G401.6 (cell line): ENCODE measurements at regions not wholly inside any gene's neighbourhood (a gene's known extent, or its start where the extent isn't known, plus 50 kb on each side); places are given as distances from the start of the nearest gene placed in this dataset.
"Not testable (repeated sequence)": the region's sequence is repeated elsewhere in the genome, so short reads cannot be mapped to it uniquely, and the experiment has no call there.

ENCODE experiments used
- FAIRE-seq: peaks from 2 replicates; lab custom pipeline; 2012; peaks lifted over from hg19 to GRCh38; lab: Jason Lieb, UNC

DNA sequence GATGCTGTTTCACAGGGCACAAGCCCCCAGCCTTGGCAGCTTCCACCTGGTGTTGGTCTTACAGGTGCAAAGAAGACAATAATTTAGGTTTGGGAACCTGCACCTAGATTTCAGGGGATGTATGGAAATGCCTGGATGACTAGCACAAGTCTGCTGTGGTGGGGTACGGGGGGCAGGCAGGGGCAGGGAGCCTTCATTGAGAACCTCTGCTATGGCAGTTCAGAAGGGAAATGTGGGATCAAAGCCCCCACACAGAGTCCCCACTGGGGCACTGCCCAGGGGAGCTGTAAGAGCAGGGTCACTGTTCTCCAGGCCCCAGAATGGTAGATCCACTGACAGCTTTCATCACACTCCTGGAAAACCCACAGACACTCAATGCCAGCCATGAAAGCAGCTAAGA is 686.5 kb downstream of the FAM181B start:
- no peak for FAIRE-seq

DNA sequence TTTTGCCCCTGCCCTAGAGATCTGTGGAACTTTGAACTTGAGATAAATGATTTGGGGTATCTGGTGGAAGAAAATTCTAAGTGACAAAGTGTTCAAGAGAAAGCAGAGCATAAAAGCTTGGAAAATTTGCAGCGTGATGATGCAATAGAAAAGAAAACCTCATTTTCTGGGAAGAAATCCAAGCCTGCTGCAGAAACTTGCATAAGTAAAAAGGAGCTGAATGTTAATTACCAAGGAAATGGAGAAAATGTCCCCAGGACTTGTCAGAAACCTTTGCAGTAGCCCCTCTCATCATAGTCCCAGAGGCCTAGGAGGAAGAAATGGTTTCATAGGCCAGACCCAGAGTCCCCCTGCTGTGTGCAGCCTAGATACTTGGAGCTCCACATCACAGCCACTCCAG is 686.9 kb downstream of the FAM181B start:
- FAIRE-seq: no peak

DNA sequence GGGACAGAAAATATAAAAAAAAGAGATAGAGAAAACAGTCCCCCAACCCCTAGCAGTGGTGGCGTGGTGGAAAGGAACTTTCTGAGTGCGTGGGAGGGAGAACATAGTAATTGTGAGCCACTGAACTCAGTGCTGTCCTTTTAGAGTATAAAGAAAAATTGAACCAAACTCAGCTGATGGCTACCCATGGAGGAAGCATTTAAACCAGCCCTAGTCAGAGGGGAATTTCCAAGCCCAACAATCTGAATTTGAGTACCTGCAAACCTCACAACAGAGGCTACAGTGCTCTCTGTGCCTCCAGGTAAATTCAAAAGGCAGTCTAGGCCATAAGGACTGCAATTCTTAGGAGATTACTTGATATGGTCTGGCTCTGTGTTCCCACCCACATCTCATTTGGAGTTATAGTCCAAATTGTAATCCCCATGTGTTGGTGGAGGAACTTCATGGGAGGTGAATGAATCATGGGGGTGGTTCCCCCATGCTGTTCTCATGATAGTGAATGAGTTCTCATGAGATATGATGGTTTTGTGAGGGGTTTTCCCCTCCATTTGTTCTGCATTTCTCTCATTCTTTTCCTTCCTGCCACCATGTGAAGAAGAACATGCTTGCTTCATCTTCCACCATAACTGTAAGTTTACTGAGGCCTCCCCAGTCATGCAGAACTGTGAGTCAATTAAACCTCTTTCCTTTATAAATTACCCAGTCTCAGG is 687.8 kb downstream of the FAM181B start:
- FAIRE-seq: no peak

DNA sequence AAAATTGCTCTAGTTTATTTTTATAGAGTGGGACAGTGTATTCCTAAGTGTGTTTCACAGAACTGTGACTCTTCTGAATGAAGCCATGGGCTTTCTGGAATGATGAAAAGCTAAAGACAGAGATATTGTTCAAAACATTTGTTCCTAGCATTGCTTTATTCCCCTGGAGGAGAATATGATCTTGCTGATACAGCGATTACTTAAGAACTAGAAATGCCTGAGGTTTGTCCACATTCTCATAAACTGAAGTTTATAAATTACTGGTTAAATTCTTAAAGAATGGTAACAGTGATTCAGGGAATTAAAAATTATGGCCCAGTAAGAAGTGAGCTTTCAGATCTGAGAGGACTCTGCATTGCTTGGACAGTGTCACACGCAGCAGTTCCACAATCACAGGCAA is 690.3 kb downstream of the FAM181B start:
- no peak for FAIRE-seq

DNA sequence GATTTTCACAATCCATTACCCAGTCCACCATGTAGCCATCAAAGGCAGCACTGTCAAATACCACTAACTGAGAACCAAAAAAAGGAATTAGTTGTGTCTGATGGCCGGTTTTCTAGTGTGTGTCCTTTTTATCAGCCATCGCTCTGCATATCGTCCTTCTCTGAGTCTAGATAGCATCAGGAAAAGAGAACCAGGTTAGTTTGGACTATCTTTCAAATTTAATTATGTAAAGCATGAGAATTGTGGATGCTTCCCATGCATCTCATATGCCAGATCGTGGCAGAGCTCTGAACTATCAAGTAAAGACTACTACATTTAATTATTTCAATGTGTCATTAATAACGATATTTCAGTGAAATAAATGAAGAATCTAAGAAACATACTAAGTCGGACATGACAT is 691.9 kb downstream of the FAM181B start:
- no peak for FAIRE-seq

DNA sequence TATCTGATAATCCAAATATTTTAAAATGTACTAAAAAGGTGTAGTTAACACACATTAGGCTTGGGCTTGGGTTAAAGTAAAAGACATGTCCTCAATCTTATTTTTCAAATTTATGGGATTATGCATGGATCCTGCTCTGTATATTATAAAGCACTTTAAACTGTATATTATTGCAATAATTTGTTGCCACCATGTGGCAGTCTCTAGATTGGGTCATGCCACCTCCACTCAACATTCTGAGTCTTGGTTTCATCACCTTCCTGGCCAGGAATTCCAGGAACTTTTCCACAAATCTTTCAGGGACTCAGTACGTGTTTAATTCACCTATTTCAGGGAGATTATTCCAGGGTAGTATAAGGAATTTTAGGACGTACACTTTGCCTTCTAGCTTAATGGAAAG is 695.5 kb downstream of the FAM181B start:
- FAIRE-seq: no peak

DNA sequence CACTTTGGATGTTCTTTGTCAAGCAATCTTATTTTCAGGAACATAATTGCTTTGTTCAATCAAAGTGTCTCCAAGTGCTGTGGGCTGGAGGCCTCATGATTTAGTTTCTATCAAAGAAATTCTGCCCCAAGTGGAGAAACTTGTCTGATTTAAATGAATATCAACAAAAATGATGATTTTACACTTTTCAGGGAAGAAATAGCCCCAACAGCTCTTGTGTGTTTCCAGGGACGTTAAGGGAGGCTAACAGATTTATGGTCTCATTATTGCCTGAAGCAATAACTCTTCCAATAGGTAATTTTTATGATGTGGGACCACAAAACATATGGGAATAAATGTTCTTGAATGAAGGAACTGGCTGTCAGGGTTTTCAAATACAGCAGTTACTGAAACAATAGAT is 699.1 kb downstream of the FAM181B start:
- FAIRE-seq: no peak

DNA sequence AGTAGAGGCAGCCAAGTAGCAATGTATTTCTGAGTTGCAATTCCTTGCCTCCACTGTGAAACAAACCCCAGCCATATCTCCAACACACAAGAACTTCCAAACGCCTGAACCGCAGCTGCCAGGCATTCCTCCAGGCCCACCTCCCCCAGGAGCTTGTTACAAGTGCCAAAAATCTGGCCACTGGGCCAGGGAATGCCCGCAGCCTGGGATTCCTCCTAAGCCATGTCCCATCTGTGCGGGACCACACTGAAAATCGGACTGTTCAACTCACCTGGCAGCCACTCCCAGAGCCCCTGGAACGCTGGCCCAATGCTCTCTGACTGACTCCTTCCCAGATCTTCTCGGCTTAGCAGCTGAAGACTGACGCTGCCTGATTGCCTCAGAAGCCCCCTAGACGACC is 706.3 kb downstream of the FAM181B start:
- FAIRE-seq: not testable (repeated sequence)

DNA sequence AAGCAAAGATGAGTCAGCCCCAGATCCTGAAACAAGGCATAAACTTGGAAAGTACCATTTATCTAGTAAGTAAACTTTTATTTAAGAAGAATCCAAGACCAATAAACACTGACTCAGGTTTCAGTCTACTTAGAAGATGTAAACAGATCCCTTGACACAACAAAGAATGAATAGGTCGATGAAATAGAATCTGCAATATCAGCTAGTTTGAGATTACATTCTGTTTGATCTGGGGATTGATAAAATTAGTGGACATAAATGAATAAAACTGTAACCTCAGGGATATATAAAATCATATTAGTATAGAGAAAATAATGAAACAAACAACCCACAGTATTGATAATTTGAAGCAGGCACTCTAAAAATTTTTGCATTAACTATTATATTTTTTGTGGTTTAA is 708.9 kb downstream of the FAM181B start:
- FAIRE-seq: no peak

DNA sequence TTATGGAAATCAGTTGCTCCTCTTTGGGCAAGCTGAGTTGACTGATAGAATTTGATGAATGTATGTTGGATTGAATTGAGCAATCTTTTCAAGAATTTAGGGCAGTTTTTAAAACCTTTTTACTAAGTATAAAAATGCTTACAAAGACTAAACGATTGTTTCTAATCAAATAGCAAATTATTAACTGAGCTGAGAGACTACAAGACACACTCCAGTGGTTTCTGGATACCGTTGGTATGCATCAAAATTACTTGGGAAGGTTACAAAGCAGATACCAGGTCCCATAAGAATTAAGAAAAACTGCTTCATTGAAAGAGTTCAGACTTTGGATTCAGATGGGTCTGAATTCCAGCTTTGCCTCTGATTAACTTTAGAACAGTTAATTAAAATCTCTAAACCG is 721.4 kb downstream of the FAM181B start:
- no peak for FAIRE-seq

DNA sequence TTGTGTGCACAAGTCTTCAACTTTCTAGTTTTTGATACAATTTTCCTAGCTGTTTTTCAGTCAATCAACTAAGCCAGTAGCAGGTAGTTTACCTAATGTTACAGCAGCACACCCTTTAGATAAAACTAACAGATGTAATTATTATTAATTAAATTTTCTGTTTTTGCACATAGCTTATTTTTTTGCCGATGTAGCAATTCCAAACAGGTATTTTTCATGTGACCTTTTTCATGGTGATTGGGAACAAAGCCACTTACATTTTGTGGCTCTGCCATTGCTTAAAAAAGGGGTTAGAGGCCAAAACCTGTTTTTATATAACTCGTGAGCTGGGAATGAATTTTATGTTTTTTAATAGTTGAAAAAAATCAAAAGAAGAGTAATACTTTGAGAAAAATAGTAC is 724.5 kb downstream of the FAM181B start:
- FAIRE-seq: no peak

DNA sequence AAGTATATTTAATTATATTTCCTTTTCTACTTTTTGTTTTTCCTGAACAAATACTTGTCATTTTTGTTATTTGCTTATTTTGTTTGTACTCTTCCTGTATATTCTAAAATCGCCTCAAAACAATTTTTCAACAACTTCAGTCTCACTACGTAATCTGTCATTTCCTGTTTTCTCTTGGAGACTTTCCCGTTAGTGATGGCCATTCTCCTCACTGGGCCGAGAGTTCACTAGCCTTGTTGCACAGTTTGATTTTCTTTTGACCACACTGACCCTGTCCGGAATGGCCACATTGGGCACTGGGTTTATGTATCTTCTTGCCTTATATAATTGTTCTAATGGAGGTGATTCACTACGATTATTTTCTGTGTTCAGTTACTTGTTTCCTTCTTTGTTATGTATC is 726.1 kb downstream of the FAM181B start:
- no peak for FAIRE-seq

DNA sequence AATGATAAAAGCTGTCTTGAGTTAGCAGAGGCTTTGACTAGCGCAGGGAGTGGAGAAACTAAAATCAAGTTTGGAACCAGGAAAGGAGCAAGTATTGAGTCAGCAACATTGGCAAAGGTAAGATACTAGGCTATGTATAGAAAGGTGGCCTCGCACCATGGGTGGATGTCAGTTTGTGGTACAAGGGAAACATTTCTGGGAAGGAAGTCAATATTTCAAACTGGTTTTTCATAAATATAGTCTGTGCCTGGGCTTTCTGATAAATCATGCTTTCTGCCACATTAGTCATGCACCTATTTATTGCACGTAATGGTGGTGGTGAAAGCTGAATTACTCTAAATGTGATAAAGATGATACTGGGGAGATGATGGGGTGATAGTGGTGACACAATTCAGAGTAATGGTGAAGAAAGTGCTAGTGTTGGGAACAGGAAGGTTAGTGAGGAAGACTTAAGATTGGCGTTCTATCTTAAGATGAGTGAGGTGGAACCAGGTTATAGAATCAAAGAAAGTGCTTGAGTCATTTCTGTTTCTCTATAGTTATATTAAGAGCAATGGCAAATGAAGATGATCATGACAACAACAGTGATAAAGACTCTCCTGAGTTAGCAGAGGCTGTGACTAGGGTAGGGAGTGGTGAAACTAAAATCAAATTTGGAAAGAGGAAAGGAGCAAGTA is 729.0 kb downstream of the FAM181B start:
- FAIRE-seq: no peak

DNA sequence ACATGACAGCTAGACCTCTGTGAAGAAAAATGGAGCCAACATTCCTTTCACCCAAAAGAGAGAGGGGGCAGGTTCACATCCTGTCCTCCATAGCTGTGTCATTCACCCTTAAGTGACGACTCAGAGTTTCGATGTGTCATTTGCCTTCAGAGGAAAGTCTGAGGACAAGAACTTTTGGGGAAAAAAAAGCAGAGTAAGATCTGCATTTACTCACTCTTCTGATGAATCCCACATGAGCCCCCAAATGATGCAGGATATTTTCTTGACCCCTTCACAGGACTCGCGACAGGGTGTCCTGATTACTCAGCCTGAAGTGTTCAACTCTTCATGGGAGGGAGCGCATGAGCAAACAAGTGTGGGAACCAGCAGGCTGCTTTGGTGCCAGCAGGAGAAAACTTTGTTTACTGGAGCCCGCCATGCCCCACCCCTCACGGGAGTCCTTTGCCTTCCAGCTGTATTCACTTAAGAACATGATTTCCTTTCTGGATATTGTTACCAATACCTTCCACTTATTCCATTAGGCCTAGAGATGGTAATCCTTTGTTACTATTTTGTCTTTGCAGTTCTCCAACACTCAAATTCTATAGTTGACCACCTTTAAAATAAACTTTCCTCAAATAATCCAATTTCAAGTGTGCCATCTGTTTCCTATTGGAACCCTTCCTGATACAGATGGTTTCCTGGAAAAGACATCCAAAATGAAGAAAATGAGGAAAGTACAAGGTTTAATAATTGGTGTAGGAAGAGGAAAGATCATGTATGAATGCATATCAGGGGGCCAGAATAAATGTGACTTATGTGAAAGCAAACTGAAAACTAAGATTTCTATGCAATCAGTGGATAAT is 729.8 kb downstream of the FAM181B start:
- FAIRE-seq: no peak

DNA sequence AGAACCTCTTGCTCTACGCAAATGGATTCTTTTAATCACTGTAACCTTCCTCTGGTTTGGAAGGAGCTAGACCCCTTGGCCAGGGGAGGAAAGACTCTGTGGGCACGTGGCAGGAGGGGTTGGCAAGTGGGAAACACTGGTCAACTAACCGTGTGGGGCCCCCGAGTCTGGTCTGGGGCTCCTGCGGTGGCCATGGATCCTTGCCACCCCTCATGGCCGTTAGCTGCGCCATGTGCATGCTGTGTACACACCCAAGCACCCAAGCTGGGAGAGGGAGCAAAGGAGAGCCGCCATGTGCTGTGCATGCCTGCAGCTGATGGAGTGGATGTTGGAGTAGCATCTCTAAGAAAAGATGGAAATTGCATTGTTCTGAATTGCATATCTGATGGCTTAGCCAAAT is 730.6 kb downstream of the FAM181B start:
- FAIRE-seq: no peak

DNA sequence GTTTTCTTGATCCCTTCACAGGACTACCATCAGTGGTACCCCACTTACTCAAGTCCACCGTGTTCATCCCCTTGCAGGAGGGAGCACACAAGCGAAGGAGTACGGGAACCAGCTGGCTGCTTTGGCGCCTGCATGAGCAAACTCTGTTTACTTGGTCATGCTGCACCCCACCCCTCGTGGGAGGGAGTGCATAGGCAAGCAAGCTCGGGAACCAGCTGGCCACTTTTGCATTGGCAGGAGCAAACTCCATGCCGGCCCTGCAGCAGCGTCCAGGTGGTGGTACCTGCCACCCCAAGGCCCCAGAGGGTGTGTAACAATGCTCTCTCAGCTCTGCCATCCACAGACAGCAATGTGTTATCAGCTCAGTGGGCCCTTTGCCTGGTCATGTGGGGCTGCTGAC is 737.8 kb downstream of the FAM181B start:
- FAIRE-seq: no peak

DNA sequence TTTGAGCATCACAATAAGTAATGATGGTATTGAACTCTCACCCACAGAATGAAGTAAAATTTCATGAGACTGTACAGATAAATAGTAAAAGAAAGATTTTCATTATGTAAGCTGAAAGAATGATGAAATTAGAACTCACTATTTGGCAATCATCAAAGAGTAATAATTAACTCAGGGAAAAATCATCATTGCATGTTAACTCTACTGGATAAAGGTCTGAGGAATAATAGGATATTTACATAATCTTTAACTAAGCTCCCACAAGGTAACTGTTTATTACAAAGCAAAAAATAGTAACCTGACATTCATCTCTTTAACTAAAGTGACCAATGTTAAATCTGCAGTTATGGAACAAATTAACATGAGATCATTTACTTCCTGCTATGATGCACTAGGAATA is 739.9 kb downstream of the FAM181B start:
- FAIRE-seq: no peak

DNA sequence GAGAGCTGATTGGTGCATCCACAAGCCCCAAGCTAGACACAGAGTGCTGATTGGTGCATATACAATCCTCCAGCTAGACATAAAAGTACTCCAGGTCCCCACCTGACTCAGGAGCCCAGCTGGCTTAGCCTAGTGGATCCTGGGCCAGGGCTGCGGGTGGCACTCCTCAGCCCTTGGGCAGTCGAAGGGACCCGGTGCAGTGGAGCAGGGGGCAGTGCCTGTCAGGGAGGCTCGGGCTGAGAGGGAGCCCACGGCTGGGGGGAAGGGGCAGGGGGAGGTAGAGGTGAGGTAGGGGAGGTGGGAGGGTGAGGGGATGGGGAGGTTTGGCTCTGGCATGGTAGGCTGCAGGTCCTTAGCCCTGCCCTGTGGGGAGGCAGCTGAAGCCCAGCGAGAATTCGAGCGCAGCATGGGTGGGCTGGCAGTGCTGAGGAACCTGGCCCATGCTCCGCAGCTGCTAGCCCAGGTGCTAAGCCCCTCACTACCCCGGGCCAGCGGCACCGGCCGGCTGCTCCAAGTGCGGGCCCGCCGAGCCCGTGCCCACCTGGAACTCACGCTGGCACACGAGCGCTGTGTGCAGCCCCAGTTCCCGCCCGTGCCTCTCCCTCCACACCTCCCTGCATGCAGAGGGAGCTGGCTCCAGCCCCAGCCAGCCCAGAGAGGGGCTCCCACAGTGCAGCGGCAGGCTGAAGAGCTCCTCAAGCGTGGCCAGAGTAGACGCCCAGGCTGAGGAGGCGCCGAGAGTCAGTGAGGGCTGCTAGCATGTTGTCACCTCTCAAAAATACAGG is 742.8 kb downstream of the FAM181B start:
- no peak for FAIRE-seq

DNA sequence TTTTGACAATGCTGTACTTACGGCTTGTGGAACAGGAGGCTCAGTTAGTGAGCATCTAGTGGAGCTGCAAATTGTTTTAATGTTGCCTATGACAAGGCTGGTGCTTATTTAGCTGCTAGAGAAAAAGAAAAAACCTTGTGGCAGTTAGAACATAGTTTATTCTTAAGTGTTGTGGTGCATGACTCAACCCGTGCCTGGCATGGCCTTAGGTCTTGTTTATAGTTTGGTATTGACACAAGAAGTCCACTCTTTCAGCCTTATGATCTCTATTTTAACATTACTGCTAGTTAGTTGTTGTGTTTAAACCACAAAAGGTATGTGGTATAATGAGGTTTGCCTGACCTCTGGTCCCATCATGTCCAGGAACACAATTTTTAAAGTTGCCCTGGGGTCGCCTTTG is 744.6 kb downstream of the FAM181B start:
- no peak for FAIRE-seq

DNA sequence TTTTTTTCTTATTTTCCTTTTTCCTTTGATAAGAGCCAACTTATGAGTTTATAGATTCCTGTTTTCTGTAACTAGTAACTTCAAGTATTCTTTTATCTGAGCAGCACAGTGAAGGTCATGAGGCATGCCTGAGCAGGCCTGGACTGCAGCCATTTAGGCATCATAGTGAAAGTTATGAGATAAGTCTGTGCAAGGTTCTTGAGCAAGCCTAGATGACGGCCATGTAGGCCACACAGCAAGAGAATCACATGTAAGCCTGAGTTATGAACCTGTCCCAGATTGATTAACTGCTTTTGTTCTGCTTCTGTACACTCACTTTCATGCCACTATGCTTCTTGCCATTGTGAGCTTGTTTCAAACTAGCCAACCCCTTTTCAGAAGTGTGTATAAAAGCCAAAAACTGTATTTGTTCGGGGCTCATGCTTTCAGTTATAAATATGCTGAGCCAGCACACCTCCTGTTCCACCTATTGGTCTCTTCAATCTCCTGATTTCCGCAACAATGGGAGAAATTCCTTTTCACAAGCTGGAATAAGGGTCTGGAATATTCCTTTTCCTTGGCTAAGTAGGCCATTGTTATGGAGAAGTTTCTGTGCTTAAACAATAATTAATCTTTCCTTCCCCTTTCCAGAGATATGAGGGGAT is 745.7 kb downstream of the FAM181B start:
- FAIRE-seq: no peak

DNA sequence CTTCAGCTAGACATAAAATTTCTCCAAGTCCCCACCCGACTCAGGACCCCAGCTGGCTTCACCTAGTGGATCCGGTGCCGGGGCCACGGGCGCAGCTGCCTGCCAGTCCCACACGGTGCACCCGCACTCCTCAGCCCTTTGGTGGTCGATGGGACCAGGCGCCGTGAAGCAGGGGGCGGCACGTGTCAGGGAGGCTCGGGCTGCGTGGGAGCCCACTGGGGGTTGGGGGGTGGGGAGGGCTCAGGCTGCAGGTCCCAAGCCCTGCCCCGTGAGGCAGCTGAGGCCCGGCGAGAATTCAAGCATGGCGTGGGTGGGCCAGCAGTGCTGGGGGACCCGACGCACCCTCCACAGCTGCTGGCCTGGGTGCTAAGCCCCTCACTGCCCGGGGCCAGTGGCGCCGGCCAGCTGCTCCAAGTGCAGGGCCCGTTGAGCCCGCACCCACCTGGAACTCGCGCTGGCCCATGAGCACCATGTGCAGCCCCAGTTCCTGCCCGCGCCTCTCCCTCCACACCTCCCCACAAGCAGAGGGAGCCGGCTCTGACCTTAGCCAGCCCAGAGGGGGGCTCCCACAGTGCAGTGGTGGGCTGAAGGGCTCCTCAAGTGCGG is 747.0 kb downstream of the FAM181B start:
- no peak for FAIRE-seq

DNA sequence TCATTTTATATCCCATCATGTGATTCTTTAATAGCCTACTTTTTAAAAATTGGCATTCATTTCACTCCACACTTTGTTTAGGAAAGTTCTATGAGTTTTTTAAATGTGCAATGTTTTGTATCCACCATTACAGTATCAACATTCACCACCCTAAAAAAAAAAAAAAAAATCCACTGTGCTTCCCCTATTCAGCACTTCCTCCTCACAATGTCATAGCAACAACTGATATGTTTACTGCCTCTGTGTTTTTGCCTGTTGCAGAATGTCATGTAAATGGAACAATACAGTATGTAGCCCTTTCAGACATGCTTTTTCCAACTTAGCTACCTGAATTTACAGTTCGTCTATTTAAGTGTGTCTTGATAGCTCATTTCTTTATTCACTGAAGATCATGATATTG is 754.2 kb downstream of the FAM181B start:
- FAIRE-seq: no peak
